ENCODE measurements at regions not wholly inside any gene's neighbourhood (a gene's known extent, or its start where the extent isn't known, plus 50 kb on each side); places are given as distances from the start of the nearest gene placed in this dataset.

DNA sequence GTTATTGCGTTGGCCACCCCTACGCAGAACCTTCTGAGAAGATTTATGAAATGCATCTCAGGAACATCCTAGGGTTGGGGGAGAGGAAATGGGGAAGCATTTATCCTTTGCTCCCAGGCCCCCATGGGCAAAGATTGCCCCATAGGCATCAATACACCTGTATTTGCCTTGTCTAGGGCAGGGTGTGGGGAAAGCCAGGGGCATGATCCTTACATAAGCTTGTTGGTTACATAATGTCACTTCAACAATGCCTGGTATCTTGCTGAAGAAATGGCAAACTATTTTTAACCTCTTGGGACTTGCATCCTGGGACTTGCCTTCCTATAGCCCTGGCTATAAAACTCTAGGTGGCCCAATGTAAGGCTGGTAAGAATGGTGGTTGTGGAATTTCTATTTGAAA is 53.9 kb upstream of the SPRED2 start:
- no peaks in the 10 kb centered on the region for H3K27me3 ChIP-seq (ENCODE audit: insufficient read depth, poor library complexity, severe bottlenecking)
- no peak overlapping the region for H3K4me3 ChIP-seq (ENCODE audit: severe bottlenecking)
- no peak overlapping the region for H3K27ac ChIP-seq (ENCODE audit: poor library complexity, severe bottlenecking)
- TF ChIP-seq, protein P1, sequence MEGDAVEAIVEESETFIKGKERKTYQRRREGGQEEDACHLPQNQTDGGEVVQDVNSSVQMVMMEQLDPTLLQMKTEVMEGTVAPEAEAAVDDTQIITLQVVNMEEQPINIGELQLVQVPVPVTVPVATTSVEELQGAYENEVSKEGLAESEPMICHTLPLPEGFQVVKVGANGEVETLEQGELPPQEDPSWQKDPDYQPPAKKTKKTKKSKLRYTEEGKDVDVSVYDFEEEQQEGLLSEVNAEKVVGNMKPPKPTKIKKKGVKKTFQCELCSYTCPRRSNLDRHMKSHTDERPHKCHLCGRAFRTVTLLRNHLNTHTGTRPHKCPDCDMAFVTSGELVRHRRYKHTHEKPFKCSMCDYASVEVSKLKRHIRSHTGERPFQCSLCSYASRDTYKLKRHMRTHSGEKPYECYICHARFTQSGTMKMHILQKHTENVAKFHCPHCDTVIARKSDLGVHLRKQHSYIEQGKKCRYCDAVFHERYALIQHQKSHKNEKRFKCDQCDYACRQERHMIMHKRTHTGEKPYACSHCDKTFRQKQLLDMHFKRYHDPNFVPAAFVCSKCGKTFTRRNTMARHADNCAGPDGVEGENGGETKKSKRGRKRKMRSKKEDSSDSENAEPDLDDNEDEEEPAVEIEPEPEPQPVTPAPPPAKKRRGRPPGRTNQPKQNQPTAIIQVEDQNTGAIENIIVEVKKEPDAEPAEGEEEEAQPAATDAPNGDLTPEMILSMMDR (IDR thresholded peaks at IDR 0.05; ENCODE audit: poor library complexity, severe bottlenecking), result no peak
- H3K9me3 ChIP-seq (ENCODE audit: severe bottlenecking), result no peaks in the 10 kb centered on the region
- DNase-seq (ENCODE audit: low spot score) (no peak), ATAC-seq (ENCODE audit: low read depth) (no peak)
- no peaks in the 10 kb centered on the region for H3K36me3 ChIP-seq (ENCODE audit: low read depth)
- H3K4me1 ChIP-seq (ENCODE audit: insufficient read depth, poor library complexity, severe bottlenecking), result no peaks in the 10 kb centered on the region

DNA sequence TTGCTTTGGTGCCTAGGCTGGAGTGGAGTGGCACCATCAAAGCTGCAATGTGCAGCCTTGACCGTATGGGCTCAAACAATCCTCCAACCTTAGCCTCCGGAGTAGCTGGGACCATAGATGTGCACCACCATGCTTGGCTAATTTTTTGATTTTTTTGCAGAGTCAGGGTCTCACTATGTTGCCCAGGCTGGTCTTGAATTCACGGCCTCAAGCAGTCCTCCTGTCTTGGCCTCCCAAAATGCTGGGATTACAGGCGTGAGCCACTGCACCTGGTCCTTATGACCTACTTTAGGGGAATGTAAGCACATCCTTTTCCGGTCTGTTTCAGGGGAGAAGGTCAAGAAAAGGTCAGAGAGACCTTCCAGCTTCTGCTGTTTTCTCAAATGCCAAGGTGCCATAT is 53.4 kb upstream of the SPRED2 start:
- TF ChIP-seq, protein P1 (IDR thresholded peaks at IDR 0.05; ENCODE audit: poor library complexity, severe bottlenecking), result no peak
- Histone ChIP-seq H3K9me3 (ENCODE audit: severe bottlenecking) (no peaks in the 10 kb centered on the region), H3K4me1 (ENCODE audit: insufficient read depth, poor library complexity, severe bottlenecking) (no peaks in the 10 kb centered on the region), H3K4me3 (ENCODE audit: severe bottlenecking) (no peak overlapping the region), H3K27ac (ENCODE audit: poor library complexity, severe bottlenecking) (no peak overlapping the region), H3K27me3 (ENCODE audit: insufficient read depth, poor library complexity, severe bottlenecking) (no peaks in the 10 kb centered on the region), H3K36me3 (ENCODE audit: low read depth) (no peaks in the 10 kb centered on the region)
- ATAC-seq (ENCODE audit: low read depth) (no peak), DNase-seq (ENCODE audit: low spot score) (no peak)

DNA sequence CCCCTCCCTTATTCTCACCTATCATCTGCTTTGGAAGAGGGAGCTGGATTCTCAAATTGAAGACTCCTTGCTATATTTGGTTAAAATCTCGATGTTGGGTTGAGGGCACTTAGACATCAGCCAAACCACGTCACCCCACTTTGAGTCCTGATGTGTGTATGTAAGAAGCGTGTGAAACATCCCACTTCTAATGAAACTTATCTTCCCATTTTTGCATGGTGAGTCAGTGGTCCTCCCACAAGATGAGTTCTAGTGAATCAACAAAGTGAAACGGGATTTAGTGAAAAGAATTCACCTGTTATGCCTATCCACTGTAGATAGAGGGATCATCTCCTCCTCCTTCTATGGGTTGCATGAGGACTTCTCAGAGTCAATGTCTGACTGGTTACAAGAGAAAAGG is 51.4 kb upstream of the SPRED2 start:
- DNase-seq (ENCODE audit: low spot score) (no peak), ATAC-seq (ENCODE audit: low read depth) (no peak; the same call in 2 of the 3 replicates)
- TF ChIP-seq, protein P1 (IDR thresholded peaks at IDR 0.05; ENCODE audit: poor library complexity, severe bottlenecking), result no peak

DNA sequence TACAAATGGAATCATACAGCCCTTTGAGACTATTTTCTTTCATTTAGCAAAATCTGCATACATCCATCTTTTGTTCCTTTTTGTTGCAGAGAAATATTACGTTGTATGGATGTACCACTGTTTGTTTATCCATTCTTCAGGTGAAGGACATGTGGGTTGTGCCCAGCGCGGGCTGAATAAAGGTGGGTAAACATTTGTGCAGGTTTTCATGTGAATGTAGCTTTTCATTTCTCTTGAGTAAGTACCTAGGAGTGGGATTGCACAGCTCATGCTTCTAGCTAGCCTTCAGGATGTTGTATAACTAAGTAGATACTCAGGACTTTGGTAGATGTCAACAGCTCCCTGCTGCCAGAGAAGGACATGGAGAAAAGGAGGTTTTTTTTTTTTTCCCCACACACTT is 50.6 kb upstream of the SPRED2 start:
- no peak overlapping the region for H3K27ac ChIP-seq (ENCODE audit: poor library complexity, severe bottlenecking)
- no peaks in the 10 kb centered on the region for H3K9me3 ChIP-seq (ENCODE audit: severe bottlenecking)
- no peaks in the 10 kb centered on the region for H3K36me3 ChIP-seq (ENCODE audit: low read depth)
- ATAC-seq (ENCODE audit: low read depth) (no peak), DNase-seq (ENCODE audit: low spot score) (no peak)
- H3K27me3 ChIP-seq (ENCODE audit: insufficient read depth, poor library complexity, severe bottlenecking), result no peaks in the 10 kb centered on the region
- no peaks in the 10 kb centered on the region for H3K4me1 ChIP-seq (ENCODE audit: insufficient read depth, poor library complexity, severe bottlenecking)
- TF ChIP-seq, protein P1 (IDR thresholded peaks at IDR 0.05; ENCODE audit: poor library complexity, severe bottlenecking), result no peak
- H3K4me3 ChIP-seq (ENCODE audit: severe bottlenecking), result no peak overlapping the region

More for the DNA sequence above, 51.4 kb upstream of the SPRED2 start:
- no peak overlapping the region for H3K4me3 ChIP-seq (ENCODE audit: severe bottlenecking)
- no peak overlapping the region for H3K27ac ChIP-seq (ENCODE audit: poor library complexity, severe bottlenecking)
- no peaks in the 10 kb centered on the region for H3K27me3 ChIP-seq (ENCODE audit: insufficient read depth, poor library complexity, severe bottlenecking)
- H3K9me3 ChIP-seq (ENCODE audit: severe bottlenecking), result no peaks in the 10 kb centered on the region
- no peaks in the 10 kb centered on the region for H3K36me3 ChIP-seq (ENCODE audit: low read depth)
- no peaks in the 10 kb centered on the region for H3K4me1 ChIP-seq (ENCODE audit: insufficient read depth, poor library complexity, severe bottlenecking)

Data from RWPE2 (cell line).